ENCODE measurements at regions not wholly inside any gene's neighbourhood (a gene's known extent, or its start where the extent isn't known, plus 50 kb on each side); places are given as distances from the start of the nearest gene placed in this dataset.

DNA sequence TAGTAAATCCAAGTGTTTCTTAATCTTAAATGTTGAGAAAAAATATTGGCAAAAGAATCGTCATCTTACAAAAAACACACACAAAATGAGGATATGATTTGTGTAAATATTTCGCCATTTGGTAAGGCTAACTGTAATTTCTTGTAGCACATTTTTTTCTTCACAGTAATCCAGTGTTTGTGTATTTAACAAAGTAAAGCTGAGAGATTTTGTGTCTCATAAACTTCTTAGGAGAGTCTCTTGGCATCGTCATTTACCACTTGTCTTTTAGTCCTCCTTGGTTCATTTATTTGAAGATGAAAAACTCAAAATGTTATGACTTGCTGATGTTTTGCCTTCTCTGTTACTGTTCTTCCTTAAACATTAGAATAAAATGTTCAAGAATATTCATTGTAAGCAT is 326.7 kb upstream of the PITX2 start:
- Histone ChIP-seq H3K4me2 (no peak overlapping the region), H3K79me2 (no peaks in the 10 kb centered on the region), H3K9me2 (replicated peaks; ENCODE audit: insufficient read depth) (no peaks in the 10 kb centered on the region), H4K20me1 (ENCODE audit: insufficient read depth, poor library complexity, severe bottlenecking) (no peaks in the 10 kb centered on the region), H2AFZ (no peak overlapping the region), H3K36me3 (replicated peaks; ENCODE audit: insufficient read depth, low read depth) (no peaks in the 10 kb centered on the region), H3K4me1 (ENCODE audit: insufficient read depth) (no peaks in the 10 kb centered on the region), H3K9me3 (ENCODE audit: low read depth) (no peaks in the 10 kb centered on the region), H3K4me3 (no peak overlapping the region), H3K27me3 (no peaks in the 10 kb centered on the region), H3K27ac (no peak overlapping the region)
- DNase-seq (ENCODE audit: low spot score) = no peak
- TF ChIP-seq, protein P1, sequence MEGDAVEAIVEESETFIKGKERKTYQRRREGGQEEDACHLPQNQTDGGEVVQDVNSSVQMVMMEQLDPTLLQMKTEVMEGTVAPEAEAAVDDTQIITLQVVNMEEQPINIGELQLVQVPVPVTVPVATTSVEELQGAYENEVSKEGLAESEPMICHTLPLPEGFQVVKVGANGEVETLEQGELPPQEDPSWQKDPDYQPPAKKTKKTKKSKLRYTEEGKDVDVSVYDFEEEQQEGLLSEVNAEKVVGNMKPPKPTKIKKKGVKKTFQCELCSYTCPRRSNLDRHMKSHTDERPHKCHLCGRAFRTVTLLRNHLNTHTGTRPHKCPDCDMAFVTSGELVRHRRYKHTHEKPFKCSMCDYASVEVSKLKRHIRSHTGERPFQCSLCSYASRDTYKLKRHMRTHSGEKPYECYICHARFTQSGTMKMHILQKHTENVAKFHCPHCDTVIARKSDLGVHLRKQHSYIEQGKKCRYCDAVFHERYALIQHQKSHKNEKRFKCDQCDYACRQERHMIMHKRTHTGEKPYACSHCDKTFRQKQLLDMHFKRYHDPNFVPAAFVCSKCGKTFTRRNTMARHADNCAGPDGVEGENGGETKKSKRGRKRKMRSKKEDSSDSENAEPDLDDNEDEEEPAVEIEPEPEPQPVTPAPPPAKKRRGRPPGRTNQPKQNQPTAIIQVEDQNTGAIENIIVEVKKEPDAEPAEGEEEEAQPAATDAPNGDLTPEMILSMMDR (IDR thresholded peaks at IDR 0.05; ENCODE audit: poor library complexity) = no peak
- TF ChIP-seq EZH2 (IDR thresholded peaks at IDR 0.05; ENCODE audit: borderline replicate concordance) (no peak), EZH2phosphoT487 (IDR thresholded peaks at IDR 0.05; ENCODE audit: low read depth, severe bottlenecking, unreplicated experiment) (no peak)
- 59% methylated on average over 3 of the region's 3 CpGs for WGBS (ENCODE audit: low lambda C conversion rate, missing lambda C conversion rate)

DNA sequence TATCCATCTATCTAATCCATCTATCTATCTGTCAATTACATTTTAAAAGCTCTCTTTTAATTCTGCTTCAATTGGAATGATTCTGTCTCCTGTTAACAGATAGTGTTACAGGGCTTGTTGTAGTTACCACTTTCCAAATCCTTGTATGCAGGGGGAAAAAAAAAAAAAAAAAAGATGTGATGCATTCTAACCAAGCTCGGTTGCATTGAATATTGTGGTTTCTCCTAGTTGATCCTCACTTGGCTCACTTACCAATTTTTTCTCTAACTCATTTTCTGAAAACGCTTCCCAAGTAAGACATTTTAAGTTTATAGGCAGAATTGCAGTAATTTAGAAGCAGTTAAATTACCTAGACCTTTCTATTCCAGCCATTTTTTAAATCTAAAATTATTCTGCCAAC is 327.9 kb upstream of the PITX2 start:
- no peaks in the 10 kb centered on the region for H3K9me2 ChIP-seq (replicated peaks; ENCODE audit: insufficient read depth)
- no peaks in the 10 kb centered on the region for H3K4me1 ChIP-seq (ENCODE audit: insufficient read depth)
- H3K4me3 ChIP-seq = no peak overlapping the region
- H2AFZ ChIP-seq = no peak overlapping the region
- no peaks in the 10 kb centered on the region for H3K27me3 ChIP-seq
- no peak for DNase-seq (ENCODE audit: low spot score)
- WGBS (ENCODE audit: low lambda C conversion rate, missing lambda C conversion rate) = 71% methylated on average over 2 of the region's 2 CpGs
- TF ChIP-seq, protein P1 (IDR thresholded peaks at IDR 0.05; ENCODE audit: poor library complexity) = no peak
- no peak for TF ChIP-seq EZH2 (IDR thresholded peaks at IDR 0.05; ENCODE audit: borderline replicate concordance)
- no peak for TF ChIP-seq EZH2phosphoT487 (IDR thresholded peaks at IDR 0.05; ENCODE audit: low read depth, severe bottlenecking, unreplicated experiment)
- H3K9me3 ChIP-seq (ENCODE audit: low read depth) = no peaks in the 10 kb centered on the region
- no peak overlapping the region for H3K4me2 ChIP-seq
- no peaks in the 10 kb centered on the region for H3K36me3 ChIP-seq (replicated peaks; ENCODE audit: insufficient read depth, low read depth)
- no peaks in the 10 kb centered on the region for H3K79me2 ChIP-seq
- no peak overlapping the region for H3K27ac ChIP-seq
- H4K20me1 ChIP-seq (ENCODE audit: insufficient read depth, poor library complexity, severe bottlenecking) = no peaks in the 10 kb centered on the region

DNA sequence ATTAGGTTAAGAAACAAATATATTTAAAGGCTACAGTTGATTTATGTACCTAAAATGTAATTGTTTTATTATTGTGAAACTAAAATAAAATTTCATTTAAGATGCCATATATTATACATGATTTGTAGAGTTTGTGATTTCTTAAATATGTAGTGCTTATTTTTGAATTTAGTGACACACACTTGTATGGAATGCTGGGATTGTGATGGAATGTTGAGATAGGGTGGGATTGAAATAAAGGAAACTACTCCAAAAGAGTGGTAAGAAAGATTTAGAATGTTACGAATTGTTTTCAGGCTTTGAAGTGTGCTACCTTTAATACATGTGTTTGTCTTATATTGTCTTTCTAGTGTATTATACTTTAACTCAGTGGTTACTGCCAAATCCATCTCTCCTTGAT is 330.3 kb upstream of the PITX2 start:
- H3K79me2 ChIP-seq = no peaks in the 10 kb centered on the region

More for the DNA sequence above, 330.3 kb upstream of the PITX2 start:
- no peak for DNase-seq (ENCODE audit: low spot score)
- no peak overlapping the region for H3K27ac ChIP-seq
- H3K9me2 ChIP-seq (replicated peaks; ENCODE audit: insufficient read depth) = no peaks in the 10 kb centered on the region
- no peaks in the 10 kb centered on the region for H3K4me1 ChIP-seq (ENCODE audit: insufficient read depth)
- H3K27me3 ChIP-seq = no peaks in the 10 kb centered on the region
- H3K4me2 ChIP-seq = peak overlapping the region; percentile 23
- no peaks in the 10 kb centered on the region for H3K9me3 ChIP-seq (ENCODE audit: low read depth)
- H3K4me3 ChIP-seq = no peak overlapping the region
- WGBS (ENCODE audit: low lambda C conversion rate, missing lambda C conversion rate) = 58% methylated on average over 1 of the region's 1 CpG
- H2AFZ ChIP-seq = no peak overlapping the region
- H4K20me1 ChIP-seq (ENCODE audit: insufficient read depth, poor library complexity, severe bottlenecking) = no peaks in the 10 kb centered on the region
- TF ChIP-seq, protein P1 (IDR thresholded peaks at IDR 0.05; ENCODE audit: poor library complexity) = no peak
- TF ChIP-seq EZH2 (IDR thresholded peaks at IDR 0.05; ENCODE audit: borderline replicate concordance) (no peak), EZH2phosphoT487 (IDR thresholded peaks at IDR 0.05; ENCODE audit: low read depth, severe bottlenecking, unreplicated experiment) (no peak)
- H3K36me3 ChIP-seq (replicated peaks; ENCODE audit: insufficient read depth, low read depth) = no peaks in the 10 kb centered on the region
